GM18505 (cell line): ENCODE measurements at regions not wholly inside any gene's neighbourhood (a gene's known extent, or its start where the extent isn't known, plus 50 kb on each side); places are given as distances from the start of the nearest gene placed in this dataset.
A peak's percentile ranks its signal among the peaks of the same experiment; 100 is the strongest.

Experiments
- ATAC-seq: cut with Tn5 transposase; IDR thresholded peaks from one replicate; pipeline ENCODE4 v1.9.1; 2021; ENCODE audit not compliant: unreplicated experiment
- POLR2A ChIP-seq: IDR thresholded peaks from 4 replicates; pipeline ENCODE4 v1.6.1; 2011; ENCODE audit warnings: borderline replicate concordance; ENCODE audit not compliant: insufficient read depth, insufficient read length; ENCODE audit errors: extremely low read depth

- no peak for TF ChIP-seq POLR2A
- ATAC-seq = no peak
Measured at GRCh38 chr6:106849676-106850332, 124.7 kb downstream of the CD24 start.

DNA sequence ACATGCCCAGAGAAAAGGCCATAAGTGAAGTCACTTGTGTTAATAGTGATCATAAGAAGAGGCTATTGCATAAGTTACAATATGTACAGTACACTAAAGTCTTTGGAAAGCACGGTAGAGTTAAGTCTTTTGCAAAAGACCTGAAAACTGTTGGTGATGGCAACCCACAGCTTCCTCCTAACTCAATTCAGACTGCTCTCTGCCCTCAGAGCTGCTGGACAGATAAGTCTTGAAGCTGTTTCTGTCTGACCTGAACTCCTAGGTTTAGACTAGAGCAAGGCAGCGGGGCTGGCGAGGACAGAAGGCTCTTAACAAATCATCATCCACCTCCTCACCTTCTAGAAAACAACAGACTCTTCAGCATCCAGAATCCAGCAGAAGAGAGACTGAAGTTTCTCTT lies 125.4 kb downstream of the CD24 start:
- no peak for ATAC-seq
- TF ChIP-seq POLR2A = no peak

DNA sequence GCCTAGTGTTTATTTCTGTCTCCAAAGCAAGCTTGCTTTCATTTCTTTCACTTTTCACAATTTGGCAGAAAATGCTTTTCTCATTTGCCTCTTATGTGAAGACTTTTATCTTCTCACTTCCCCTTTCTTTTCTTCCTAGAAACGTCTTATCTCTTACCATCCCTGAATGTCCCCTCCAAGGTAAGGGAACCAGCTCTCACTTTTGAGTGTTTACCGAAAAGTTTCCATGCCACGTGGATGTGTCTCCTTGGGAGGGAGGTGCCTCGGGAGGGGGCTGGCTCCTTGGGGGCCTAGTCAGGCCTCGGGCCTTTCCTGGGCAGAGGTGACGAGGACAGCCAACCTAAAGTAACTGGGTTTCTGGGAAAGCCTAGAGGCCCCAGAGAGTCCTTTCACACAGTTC lies 127.4 kb downstream of the CD24 start:
- no peak for TF ChIP-seq POLR2A
- ATAC-seq = no peak

DNA sequence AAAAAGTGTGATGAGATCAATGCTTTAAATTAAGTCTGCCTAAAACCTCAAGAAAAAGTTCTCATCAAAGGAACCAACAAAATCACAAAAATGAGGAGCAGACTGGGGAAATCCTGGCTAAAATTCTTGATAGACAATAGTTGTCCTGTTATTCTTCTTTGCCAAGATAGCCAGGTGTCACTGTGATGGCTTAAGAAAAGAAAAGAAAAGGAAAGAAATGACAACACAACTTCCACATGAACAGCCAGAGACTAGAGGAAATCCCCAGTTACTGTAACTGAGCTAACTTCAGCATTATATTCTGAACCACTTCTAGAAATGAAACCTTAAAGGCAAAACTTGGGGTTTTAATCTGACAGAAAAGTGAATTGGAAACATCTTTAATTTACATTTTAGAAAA lies 129.6 kb downstream of the CD24 start:
- peak; percentile 63 for ATAC-seq
- no peak for TF ChIP-seq POLR2A

DNA sequence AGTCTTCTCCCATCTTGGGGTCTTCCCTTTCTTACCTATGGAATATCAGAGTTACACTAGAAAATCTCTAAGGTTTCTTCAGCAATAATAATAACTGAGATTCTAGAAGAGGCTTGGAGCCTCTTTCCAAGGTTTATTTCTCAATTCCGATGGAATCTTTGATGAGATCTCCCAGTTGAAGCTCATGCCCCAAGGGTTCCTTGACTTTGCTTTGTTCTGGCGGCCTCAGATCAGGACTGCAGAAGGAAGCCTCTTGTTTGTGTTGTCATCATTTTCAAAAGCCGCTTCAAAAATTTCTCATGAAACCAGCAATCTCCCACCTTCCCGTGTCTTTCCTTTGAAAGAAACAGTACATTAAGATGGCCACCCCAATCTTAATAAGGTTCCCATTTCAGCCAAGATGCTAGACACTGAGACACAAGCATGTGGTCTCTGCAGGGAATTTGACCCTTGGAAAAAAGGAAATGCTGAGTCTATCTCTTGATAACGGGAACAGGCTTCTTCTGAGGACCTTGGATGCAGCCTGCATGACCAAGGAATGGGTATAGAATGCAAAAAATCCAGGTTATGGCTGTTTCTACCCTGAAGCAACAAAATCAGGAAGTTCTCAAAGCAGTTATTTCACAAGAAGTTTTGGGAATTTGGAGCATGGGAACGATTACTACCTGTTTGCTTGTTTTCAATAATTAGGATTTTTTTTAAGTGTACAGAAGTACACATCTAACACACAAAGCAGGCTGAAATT lies 141.6 kb downstream of the CD24 start:
- no peak for ATAC-seq
- TF ChIP-seq POLR2A = no peak

- no peak for TF ChIP-seq POLR2A
- no peak for ATAC-seq
Measured at GRCh38 chr6:106830930-106831329, 143.6 kb downstream of the CD24 start.

GRCh38 chr6:106829451-106829850 lies 145.1 kb downstream of the CD24 start:
- no peak for ATAC-seq
- no peak for TF ChIP-seq POLR2A

- no peak for ATAC-seq
- TF ChIP-seq POLR2A = no peak
Measured at GRCh38 chr6:106827081-106827480, 147.4 kb downstream of the CD24 start.

GRCh38 chr6:106825156-106825555 lies 149.4 kb downstream of the CD24 start:
- TF ChIP-seq POLR2A = no peak
- no peak for ATAC-seq

GRCh38 chr6:106823732-106824351 lies 150.7 kb downstream of the CD24 start:
- no peak for TF ChIP-seq POLR2A
- ATAC-seq = no peak

GRCh38 chr6:106823058-106823457 lies 151.5 kb downstream of the CD24 start:
- TF ChIP-seq POLR2A = no peak
- ATAC-seq = no peak

DNA sequence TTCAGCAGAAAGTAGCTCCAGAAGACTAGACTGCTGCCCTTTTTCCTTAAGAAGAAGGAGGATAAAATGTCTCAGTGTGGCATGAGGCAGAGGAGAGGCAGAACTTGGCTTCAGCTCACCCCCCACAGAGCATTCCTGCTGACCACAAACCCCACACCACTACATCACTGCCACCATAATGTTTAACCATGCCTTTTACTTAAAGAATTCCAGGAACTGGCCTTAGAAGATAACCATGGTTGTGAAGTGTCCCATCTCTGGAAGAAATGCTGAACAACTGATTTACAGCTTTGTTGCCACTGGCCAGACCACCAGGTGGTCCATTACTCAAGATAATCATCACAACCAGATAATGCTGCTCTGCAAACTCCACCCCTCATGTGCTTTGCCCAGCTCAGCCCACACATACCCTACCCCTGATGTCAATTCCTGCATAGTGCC lies 154.1 kb downstream of the CD24 start:
- no peak for ATAC-seq
- no peak for TF ChIP-seq POLR2A

DNA sequence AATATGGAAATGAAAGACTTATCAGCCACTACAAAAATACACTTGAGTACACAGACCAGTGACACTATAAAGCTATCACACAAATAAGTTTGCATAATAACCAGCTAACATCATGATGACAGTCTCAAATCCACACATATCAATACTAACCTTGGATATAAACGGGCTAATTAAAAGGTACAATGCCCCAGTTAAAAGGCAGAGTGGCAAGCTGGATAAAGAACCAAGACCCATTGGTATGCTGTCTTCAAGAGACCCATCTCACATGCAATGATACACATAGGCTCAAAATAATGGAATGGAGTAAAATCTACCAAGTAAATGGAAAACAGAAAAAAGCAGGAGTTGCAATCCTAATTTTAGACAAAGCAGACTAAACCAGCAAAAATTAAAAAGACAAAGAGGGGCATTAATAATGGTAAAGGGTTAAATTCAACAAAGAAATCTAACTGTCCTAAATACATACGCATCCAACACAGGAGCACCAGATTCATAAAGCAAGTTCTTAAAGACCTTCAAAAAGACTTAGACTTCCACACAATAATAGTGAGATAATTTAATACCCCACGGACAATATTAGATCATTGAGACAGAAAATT lies 163.3 kb downstream of the CD24 start:
- ATAC-seq = no peak
- TF ChIP-seq POLR2A = no peak
